ENCODE measurements at regions not wholly inside any gene's neighbourhood (a gene's known extent, or its start where the extent isn't known, plus 50 kb on each side); places are given as distances from the start of the nearest gene placed in this dataset.

GRCh38 chr9:79974806-79975422, 403.1 kb downstream of the TLE4 start:
- DNase-seq (ENCODE audit: low spot score) = no peak

- no peak for DNase-seq (ENCODE audit: low spot score)
These were observed 401.9 kb downstream of the TLE4 start for GRCh38 chr9:79973627-79974026.

GRCh38 chr9:79970146-79970425, 398.3 kb downstream of the TLE4 start:
- DNase-seq (ENCODE audit: low spot score) = no peak

- no peak for DNase-seq (ENCODE audit: low spot score)
These were observed 397.8 kb downstream of the TLE4 start for GRCh38 chr9:79969393-79970145.

DNA sequence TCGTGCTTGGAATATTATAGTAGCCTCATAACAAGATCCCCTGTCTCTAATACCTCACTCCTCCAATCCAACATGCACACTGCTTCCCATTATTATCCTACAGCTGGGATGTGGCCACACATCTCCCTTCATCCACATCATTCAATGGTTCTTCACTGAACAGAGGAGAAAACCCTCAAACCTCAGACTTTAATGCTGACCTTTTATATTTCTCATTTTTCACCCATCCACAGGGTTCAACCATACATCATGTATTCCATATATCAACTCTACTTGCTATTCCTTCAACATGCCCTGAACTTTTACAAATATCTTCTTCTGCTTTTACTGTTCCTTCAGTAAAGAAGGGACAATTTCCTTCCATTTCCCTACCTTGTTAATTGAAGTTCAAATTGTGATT, 396.8 kb downstream of the TLE4 start:
- DNase-seq (ENCODE audit: low spot score) = no peak

GRCh38 chr9:79962836-79963235, 391.1 kb downstream of the TLE4 start:
- DNase-seq (ENCODE audit: low spot score) = no peak

DNA sequence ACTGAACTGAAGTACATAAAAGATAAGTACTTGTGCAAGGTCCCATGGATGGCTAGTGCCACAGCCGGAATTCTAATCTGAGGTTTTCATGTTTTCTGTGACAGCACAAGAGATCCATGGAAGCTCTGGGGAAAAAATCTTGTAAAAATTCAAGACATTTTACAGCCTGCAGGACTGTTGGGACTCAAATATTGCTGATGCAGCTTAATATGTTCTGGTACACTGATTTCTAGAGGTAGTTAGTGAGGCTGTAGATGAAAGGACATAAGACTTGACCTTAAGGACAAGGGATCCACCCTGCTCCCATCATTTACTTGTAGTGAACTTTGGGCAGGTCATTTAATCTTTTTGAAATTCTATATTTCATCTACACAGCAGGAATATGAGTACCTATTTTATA, 390.4 kb downstream of the TLE4 start:
- no peak for DNase-seq (ENCODE audit: low spot score)

GRCh38 chr9:79955300-79955699, 383.5 kb downstream of the TLE4 start:
- no peak for DNase-seq (ENCODE audit: low spot score)

- no peak for DNase-seq (ENCODE audit: low spot score)
These were observed 382.1 kb downstream of the TLE4 start for GRCh38 chr9:79953908-79954307.

DNA sequence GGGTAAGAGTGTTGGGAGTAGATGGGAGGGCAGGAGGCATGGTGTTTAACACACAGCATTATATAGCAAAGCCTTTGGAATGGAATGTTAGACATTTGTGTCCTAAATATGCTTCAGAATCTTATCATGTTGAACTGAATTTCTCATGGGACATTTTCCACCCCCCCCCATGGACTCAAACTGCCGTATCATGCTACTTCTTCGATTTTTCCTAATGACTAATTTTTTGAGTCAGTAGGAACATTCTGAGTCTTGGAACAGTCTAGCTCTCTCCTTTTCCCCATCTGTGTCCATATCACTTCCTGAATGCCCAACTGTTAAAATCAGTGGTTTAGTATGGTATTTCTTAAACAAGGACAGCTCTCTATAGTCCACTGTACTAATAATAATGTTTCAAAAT, 380.6 kb downstream of the TLE4 start:
- DNase-seq (ENCODE audit: low spot score) = no peak

DNA sequence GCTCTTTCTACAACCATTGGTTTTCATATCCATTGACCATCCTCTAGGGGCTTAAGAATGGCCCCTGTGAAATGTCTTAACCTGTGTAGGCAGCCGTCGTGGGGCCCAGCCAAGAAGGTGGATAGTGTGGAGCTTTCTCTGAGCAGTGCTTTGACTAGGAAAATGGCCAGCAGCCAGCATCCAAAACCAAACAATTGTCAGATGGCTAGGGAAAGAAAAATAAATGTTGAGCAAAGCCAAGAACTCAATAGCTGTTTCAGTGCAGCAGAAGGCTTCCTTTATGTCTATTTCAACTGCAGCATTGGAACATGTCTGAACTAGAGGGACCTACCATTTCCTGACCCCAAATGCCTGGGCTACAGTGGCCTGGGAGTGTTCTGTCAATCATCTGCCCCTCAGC, 374.9 kb downstream of the TLE4 start:
- DNase-seq (ENCODE audit: low spot score) = no peak

DNA sequence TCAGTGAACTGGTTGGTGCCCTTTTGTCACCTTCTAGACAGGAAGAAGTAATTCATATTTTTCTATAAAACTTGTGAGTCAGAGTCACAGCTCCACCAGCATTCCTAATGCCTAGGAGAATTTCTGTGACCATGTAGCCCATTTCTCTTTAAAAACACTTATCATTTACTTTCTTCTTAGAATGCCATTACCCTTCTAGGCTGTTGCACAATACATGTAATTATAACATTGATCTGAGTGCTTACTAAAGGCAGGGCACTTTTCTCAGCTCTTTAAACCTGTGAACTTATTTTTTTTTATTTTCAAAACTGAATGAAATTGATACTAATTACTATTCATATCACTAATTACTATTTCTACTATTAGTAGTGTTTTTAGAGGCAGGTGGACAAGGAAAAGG, 373.7 kb downstream of the TLE4 start:
- DNase-seq (ENCODE audit: low spot score) = no peak

GRCh38 chr9:79945016-79945415, 373.3 kb downstream of the TLE4 start:
- no peak for DNase-seq (ENCODE audit: low spot score)

DNA sequence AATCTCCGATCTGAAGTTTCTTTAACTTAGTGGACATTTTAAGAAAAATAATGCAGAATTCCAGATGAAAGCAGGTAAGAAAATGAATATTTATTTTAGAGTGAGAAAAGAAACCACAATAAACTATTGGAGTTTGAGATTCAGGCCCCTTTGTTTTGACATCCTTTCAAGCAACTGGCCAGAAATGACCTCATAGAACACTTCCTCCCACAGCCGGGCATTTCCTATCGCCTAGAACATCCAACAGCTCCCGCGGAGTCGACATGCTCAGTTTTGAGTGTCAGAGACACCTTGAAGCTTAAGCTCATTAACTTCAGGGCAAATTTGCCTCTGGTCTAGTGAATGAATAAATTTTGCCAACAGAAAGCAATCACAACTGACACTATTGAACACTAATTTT, 369.2 kb downstream of the TLE4 start:
- DNase-seq (ENCODE audit: low spot score) = no peak

- DNase-seq (ENCODE audit: low spot score) = no peak
These were observed 368.1 kb downstream of the TLE4 start for GRCh38 chr9:79939819-79940218.

- no peak for DNase-seq (ENCODE audit: low spot score)
These were observed 364.6 kb downstream of the TLE4 start for GRCh38 chr9:79936336-79936735.

GRCh38 chr9:79929285-79929684, 357.5 kb downstream of the TLE4 start:
- DNase-seq (ENCODE audit: low spot score) = no peak

DNA sequence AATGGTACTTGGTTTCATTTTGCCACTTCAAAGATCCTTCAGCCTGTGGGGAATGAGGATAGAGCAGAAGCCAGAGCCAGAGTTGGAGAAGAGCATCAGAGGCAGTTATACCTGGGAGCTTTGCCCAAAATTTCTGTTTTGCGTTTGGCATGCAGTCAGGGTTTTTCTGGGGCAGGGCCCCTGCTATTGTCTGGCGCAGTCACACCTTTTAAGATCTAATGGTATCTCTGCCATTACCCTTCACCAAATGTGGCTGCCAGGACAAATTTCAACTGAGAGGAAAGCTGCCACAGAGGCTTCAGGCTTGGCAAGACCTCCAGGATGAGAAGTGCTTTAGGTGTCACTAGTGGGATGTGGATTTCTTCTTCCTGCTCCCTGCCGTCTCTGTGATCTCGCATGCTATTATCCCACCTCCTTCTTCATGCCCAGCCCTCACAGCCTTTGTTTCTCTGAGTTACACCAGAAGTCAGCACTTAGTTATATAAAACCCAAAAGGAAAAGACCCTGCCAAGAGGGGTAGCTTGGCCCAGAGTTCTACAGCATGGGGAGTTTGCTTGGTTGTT, 357.0 kb downstream of the TLE4 start:
- DNase-seq (ENCODE audit: low spot score) = no peak

DNA sequence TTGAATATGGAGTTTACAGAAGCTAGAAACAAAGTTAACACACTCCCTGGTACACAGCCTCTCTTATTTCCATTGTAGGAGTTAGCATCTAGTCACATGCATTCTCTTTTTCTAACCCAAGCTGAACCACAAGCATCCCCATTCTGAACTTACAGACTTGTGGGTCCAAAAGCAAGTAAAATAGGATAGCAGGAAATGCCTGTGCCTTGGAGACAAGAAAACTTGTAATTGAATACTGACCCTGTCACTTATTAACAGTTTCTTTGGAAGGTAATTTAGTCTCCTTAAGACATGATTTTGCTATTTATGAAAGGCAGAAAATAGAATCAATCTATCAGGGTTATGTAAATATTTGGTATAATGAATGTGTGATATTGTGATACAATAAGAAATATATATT, 353.6 kb downstream of the TLE4 start:
- no peak for DNase-seq (ENCODE audit: low spot score)

- no peak for DNase-seq (ENCODE audit: low spot score)
These were observed 353.1 kb downstream of the TLE4 start for GRCh38 chr9:79924836-79925235.

DNA sequence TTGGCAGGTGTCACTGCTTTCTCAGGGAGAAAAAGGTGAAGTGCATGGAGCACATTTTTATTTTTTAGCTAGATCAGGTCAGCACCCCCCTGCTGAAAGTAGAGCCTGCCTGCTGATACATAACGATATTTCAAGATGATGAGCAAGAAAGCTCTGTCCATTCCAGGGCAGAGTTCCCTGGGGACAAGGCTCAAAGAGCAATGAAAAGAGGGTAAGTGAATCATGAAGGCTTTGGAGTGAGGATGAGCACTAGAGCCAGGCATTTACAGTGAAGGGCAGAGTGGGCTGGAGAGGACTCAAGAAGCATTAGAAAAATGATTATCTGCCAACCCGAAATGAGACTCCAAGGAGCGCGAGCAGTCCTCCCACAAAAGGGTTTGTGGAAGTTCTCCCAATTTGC, 345.7 kb downstream of the TLE4 start:
- DNase-seq (ENCODE audit: low spot score) = no peak

DNA sequence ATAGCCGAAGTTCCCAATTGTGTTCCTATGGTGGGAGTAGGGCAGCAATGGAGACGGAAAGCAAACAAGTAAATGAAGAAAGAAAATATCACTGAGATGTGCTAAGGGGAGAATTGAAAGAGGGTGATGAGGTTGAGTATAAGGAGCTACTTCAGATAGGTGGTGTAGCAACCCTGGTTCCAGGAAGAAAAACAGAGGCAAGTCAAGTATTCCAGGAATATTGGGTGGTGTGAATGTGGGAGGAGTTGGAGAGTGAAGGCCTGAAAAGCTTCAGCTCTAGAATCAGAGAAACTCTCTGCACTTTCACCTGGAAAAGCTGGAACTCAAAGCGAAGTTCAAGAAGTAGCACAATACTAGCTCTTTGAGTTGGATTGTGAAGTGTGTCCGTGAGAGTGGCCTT, 342.1 kb downstream of the TLE4 start:
- DNase-seq (ENCODE audit: low spot score) = no peak

GRCh38 chr9:79912318-79913070, 340.7 kb downstream of the TLE4 start:
- no peak for DNase-seq (ENCODE audit: low spot score)
